PFSK-1 (cell line): ENCODE measurements at regions not wholly inside any gene's neighbourhood (a gene's known extent, or its start where the extent isn't known, plus 50 kb on each side); places are given as distances from the start of the nearest gene placed in this dataset.

Source experiments
- FOXP2 ChIP-seq: optimal IDR thresholded peaks from 2 replicates; pipeline ENCODE3; 2011; ENCODE audit warnings: borderline replicate concordance, control low read depth, inconsistent platforms; ENCODE audit not compliant: insufficient read depth; ENCODE audit errors: extremely low read length, extremely low read depth
- POLR2AphosphoS5 ChIP-seq: IDR thresholded peaks from 2 replicates; pipeline ENCODE4 v1.6.1; 2012; ENCODE audit warnings: low read depth, mild to moderate bottlenecking, control low read depth, low read length, moderate library complexity
- REST ChIP-seq, 2 experiments: IDR thresholded peaks; 2 replicates each; pipeline versions ENCODE4 v1.6.1 to v1.8.0; 2011 to 2012; ENCODE audit warnings: low read depth in 2 of 2, low read length in 2 of 2, control low read depth in 1 of 2, inconsistent platforms in 1 of 2, mild to moderate bottlenecking in 1 of 2, moderate library complexity in 1 of 2; ENCODE audit not compliant: insufficient read depth in 1 of 2
- SIN3A ChIP-seq: IDR thresholded peaks from 2 replicates; pipeline ENCODE4 v1.6.1; 2012; ENCODE audit warnings: mild to moderate bottlenecking, low read length, moderate library complexity, borderline replicate concordance; ENCODE audit not compliant: insufficient read depth
- TAF1 ChIP-seq: IDR thresholded peaks from 2 replicates; pipeline ENCODE4 v1.6.1; 2012; ENCODE audit warnings: low read length, control low read depth, borderline replicate concordance; ENCODE audit not compliant: insufficient read depth

GRCh38 chr2:220646424-220646823 lies 925.7 kb downstream of the EPHA4 start:
- TF ChIP-seq FOXP2 (no peak), POLR2AphosphoS5 (no peak), SIN3A (no peak), TAF1 (no peak)

DNA sequence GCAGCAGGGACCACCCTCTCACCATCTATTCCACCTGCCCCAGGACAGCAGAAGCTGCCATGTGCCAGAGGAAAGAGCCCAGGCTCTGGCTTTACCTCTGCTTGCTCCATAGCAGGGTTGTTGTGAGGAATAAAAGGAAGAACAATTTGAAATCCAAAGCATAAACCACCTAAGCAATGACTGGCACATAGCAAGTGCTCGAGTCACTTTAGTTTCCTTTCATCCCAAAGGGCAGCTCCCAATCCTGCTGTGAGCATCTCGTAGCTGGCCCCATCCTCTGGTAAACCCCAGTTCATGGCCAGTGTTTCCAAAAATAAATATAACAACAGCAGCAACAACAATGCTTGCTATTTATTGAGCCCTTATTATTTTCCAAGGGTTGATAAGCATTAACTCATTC lies 923.5 kb downstream of the EPHA4 start:
- no peak for TF ChIP-seq POLR2AphosphoS5
- TF ChIP-seq REST (IDR thresholded peaks at IDR 0.05; ENCODE audit: insufficient read depth in 1 of 2, low read depth in 2 of 2, low read length in 2 of 2): no peak
- TF ChIP-seq TAF1: no peak
- TF ChIP-seq SIN3A: no peak
- no peak for TF ChIP-seq FOXP2

GRCh38 chr2:220653776-220654175 lies 918.3 kb downstream of the EPHA4 start:
- no peak for TF ChIP-seq FOXP2
- no peak for TF ChIP-seq TAF1
- TF ChIP-seq POLR2AphosphoS5: no peak
- no peak for TF ChIP-seq SIN3A

GRCh38 chr2:220654322-220654721 lies 917.8 kb downstream of the EPHA4 start:
- no peak for TF ChIP-seq FOXP2
- no peak for TF ChIP-seq POLR2AphosphoS5
- TF ChIP-seq TAF1: no peak
- no peak for TF ChIP-seq SIN3A

GRCh38 chr2:220660277-220661145 lies 911.6 kb downstream of the EPHA4 start:
- no peak for TF ChIP-seq TAF1
- TF ChIP-seq FOXP2: no peak
- no peak for TF ChIP-seq REST (IDR thresholded peaks at IDR 0.05; ENCODE audit: insufficient read depth in 1 of 2, low read depth in 2 of 2, low read length in 2 of 2)
- TF ChIP-seq POLR2AphosphoS5: no peak
- TF ChIP-seq SIN3A: no peak

DNA sequence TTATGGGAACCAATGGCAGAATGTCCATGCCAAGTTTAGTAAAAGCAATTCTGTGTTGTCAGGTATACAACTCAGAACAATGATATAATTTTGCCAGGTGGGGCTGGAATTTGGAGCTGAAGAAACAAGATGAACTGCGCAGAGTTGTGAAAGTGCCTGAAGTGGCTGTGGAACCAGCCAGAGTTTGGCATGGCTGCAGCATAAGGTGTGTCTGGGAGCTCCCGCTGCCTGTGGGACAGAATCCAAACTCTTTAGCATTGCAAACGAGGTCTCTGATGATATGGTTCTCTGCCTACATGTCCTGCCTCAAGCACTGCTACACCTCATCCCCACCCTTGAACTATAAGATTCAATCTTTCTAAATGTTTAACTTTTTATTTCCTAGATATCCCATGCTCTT lies 909.7 kb downstream of the EPHA4 start:
- TF ChIP-seq POLR2AphosphoS5: no peak
- TF ChIP-seq TAF1: no peak
- TF ChIP-seq SIN3A: no peak
- no peak for TF ChIP-seq FOXP2
- TF ChIP-seq REST (IDR thresholded peaks at IDR 0.05; ENCODE audit: insufficient read depth in 1 of 2, low read depth in 2 of 2, low read length in 2 of 2): no peak
